OCI-LY1 (cell line): ENCODE measurements at regions not wholly inside any gene's neighbourhood (a gene's known extent, or its start where the extent isn't known, plus 50 kb on each side); places are given as distances from the start of the nearest gene placed in this dataset.

Source experiments
- H2AFZ ChIP-seq: fragments of 200-600 bp; sonication (generic), shearing (Covaris generic); 2 replicates; pipeline ENCODE4 v1.6.0; 2014; ENCODE audit warnings: antibody characterized with exemption, mild to moderate bottlenecking, low read length
- H3F3A ChIP-seq: fragments of 200-600 bp; sonication (generic), shearing (Covaris generic); 2 replicates; pipeline ENCODE4 v1.6.0; 2014; ENCODE audit warnings: mild to moderate bottlenecking, antibody characterized with exemption, low read length, moderate library complexity; ENCODE audit not compliant: insufficient read depth
- H3K27ac ChIP-seq: fragments of 200-600 bp; sonication (generic); 2 replicates; pipeline ENCODE4 v1.5.1; 2014; ENCODE audit warnings: low read length, mixed run types, mild to moderate bottlenecking, low read depth; ENCODE audit not compliant: poor library complexity, severe bottlenecking
- H3K27me3 ChIP-seq: fragments of 200-600 bp; sonication (generic); 2 replicates; pipeline ENCODE4 v1.6.0; 2014; ENCODE audit warnings: antibody characterized with exemption, mild to moderate bottlenecking, low read length, moderate library complexity; ENCODE audit not compliant: insufficient read depth
- H3K36me3 ChIP-seq: fragments of 200-600 bp; sonication (generic); 2 replicates; pipeline ENCODE4 v1.6.1; 2014; ENCODE audit warnings: mild to moderate bottlenecking, antibody characterized with exemption, low read length, moderate library complexity, mixed read lengths; ENCODE audit not compliant: insufficient read depth
- H3K4me1 ChIP-seq: fragments of 200-600 bp; sonication (generic); 2 replicates; pipeline ENCODE4 v1.5.1; 2014; ENCODE audit warnings: mild to moderate bottlenecking, low read length, moderate library complexity; ENCODE audit not compliant: insufficient read depth, severe bottlenecking
- H3K4me2 ChIP-seq: fragments of 200-600 bp; sonication (generic), shearing (Covaris generic); 2 replicates; pipeline ENCODE4 v1.6.1; 2014; ENCODE audit warnings: low read length
- H3K4me3 ChIP-seq: fragments of 200-600 bp; sonication (generic); 2 replicates; pipeline ENCODE4 v1.5.1; 2014; ENCODE audit warnings: low read length, low read depth, mild to moderate bottlenecking, mixed read lengths; ENCODE audit not compliant: poor library complexity, severe bottlenecking
- H3K79me2 ChIP-seq: fragments of 200-600 bp; shearing (Covaris generic); 2 replicates; pipeline ENCODE4 v1.6.1; 2016; ENCODE audit warnings: mixed run types, low read length, mixed read lengths; ENCODE audit not compliant: insufficient read depth
- H3K9ac ChIP-seq: fragments of 200-600 bp; sonication (generic), shearing (Covaris generic); 2 replicates; pipeline ENCODE4 v1.6.1; 2014; ENCODE audit warnings: mild to moderate bottlenecking, low read length, mixed read lengths
- H3K9me2 ChIP-seq: fragments of 200-600 bp; sonication (generic), shearing (Covaris generic); 2 replicates; pipeline ENCODE4 v1.6.1; 2014; ENCODE audit warnings: low read depth, mild to moderate bottlenecking, low read length, mixed read lengths
- H3K9me3 ChIP-seq: fragments of 200-600 bp; shearing (Covaris generic); 2 replicates; pipeline ENCODE4 v1.6.1; 2014; ENCODE audit warnings: low read length, mixed read lengths
- H4K20me1 ChIP-seq: fragments of 200-600 bp; sonication (generic), shearing (Covaris generic); 2 replicates; pipeline ENCODE4 v1.6.0; 2016; ENCODE audit warnings: mild to moderate bottlenecking, low read length; ENCODE audit not compliant: insufficient read depth
- CTCF ChIP-seq: fragments of 200-600 bp; sonication (generic), shearing (Covaris generic); IDR thresholded peaks from 2 replicates; pipeline ENCODE4 v1.5.1; 2017; ENCODE audit warnings: mild to moderate bottlenecking, antibody characterized with exemption, low read length, moderate library complexity, mixed read lengths
- EZH2 ChIP-seq: fragments of 200-600 bp; sonication (generic), shearing (Covaris generic); IDR thresholded peaks from 2 replicates; pipeline ENCODE4 v1.8.0; 2017; ENCODE audit warnings: borderline replicate concordance, mixed run types, mild to moderate bottlenecking, antibody characterized with exemption, low read length, moderate library complexity, mixed read lengths

- H3K79me2 ChIP-seq: no peaks in the 10 kb centered on the region
- H3K27me3 ChIP-seq: no peaks in the 10 kb centered on the region
- H2AFZ ChIP-seq: no peak overlapping the region
- H3K4me3 ChIP-seq: no peak overlapping the region
- H3K36me3 ChIP-seq: no peaks in the 10 kb centered on the region
- no peaks in the 10 kb centered on the region for H4K20me1 ChIP-seq
- H3K4me1 ChIP-seq: peaks cover 7% of the 10 kb centered on the region
- no peaks in the 10 kb centered on the region for H3K9me2 ChIP-seq
- TF ChIP-seq CTCF: no peak
- TF ChIP-seq EZH2: no peak
- H3K9ac ChIP-seq: no peak overlapping the region
- H3K4me2 ChIP-seq: no peak overlapping the region
- no peaks in the 10 kb centered on the region for H3K9me3 ChIP-seq
- H3K27ac ChIP-seq: no peak overlapping the region
- H3F3A ChIP-seq: no peaks in the 10 kb centered on the region
Observed at GRCh38 chr12:20148241-20148640, 220.1 kb upstream of the PDE3A start.

DNA sequence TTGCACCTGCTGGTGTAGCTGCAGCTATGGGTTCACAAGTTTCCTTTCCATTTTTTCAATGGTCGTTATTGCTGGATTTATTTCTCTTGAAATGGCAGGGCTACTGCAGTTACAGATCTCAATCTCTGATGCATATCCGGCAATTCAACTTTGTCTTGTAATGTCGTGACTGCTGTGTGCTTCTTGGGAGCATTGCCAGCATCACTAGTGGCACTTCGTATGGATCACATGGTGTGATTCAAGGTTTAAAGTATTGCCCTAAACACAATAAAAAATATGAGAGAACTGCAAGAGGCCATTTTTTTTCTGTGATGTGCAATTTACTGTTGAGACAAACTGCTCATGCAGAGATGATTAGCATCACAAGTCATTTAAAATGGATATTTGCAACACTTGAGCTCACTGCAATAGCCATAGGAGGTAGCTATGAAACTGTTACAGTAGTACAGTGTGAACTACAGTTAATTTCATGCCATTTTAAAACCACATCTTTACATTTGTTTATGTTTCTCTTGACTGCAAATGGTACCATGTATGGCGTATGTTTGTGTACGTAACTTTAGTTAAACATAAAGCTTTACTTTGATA is 217.4 kb upstream of the PDE3A start:
- Histone ChIP-seq H3K4me3 (no peak overlapping the region), H3K79me2 (no peaks in the 10 kb centered on the region), H3K36me3 (no peaks in the 10 kb centered on the region), H3K27ac (no peak overlapping the region), H3K9me3 (no peaks in the 10 kb centered on the region), H2AFZ (no peak overlapping the region), H3K4me1 (no peaks in the 10 kb centered on the region), H3F3A (no peaks in the 10 kb centered on the region), H4K20me1 (no peaks in the 10 kb centered on the region), H3K4me2 (no peak overlapping the region), H3K9ac (no peak overlapping the region), H3K27me3 (no peaks in the 10 kb centered on the region), H3K9me2 (no peaks in the 10 kb centered on the region)
- no peak for TF ChIP-seq EZH2
- no peak for TF ChIP-seq CTCF

DNA sequence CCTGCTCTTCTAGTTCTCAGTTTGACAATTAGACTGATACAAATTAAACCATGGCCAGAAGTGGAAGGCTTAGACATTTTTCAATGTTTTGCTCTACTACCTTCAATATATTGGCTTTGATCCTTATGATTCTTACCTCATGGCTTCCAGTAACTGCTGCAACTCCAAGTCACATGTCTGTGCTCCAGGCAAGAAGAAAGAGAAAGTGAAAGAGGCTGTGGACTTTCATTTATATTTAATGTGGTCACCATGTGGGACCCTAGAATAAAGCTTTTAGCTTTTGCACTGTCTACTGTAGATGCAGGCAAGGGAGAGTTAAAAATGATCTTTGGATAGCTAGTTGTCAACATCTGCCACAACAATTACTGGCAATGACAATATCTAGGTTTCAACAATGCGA is 214.3 kb upstream of the PDE3A start:
- H2AFZ ChIP-seq: no peak overlapping the region

More for the DNA sequence above, 214.3 kb upstream of the PDE3A start:
- H3K79me2 ChIP-seq: no peaks in the 10 kb centered on the region
- H3K9ac ChIP-seq: no peak overlapping the region
- H3K4me3 ChIP-seq: no peak overlapping the region
- no peaks in the 10 kb centered on the region for H3K9me2 ChIP-seq
- H3K9me3 ChIP-seq: no peaks in the 10 kb centered on the region
- TF ChIP-seq EZH2 (no peak), CTCF (no peak)
- no peaks in the 10 kb centered on the region for H3F3A ChIP-seq
- H3K27ac ChIP-seq: no peak overlapping the region
- H4K20me1 ChIP-seq: no peaks in the 10 kb centered on the region
- no peaks in the 10 kb centered on the region for H3K4me1 ChIP-seq
- peak overlapping the region; percentile 26; the same call in 1 of the 2 replicates for H3K4me2 ChIP-seq
- no peaks in the 10 kb centered on the region for H3K36me3 ChIP-seq
- no peaks in the 10 kb centered on the region for H3K27me3 ChIP-seq
